PC-9 (cell line): ENCODE measurements at regions not wholly inside any gene's neighbourhood (a gene's known extent, or its start where the extent isn't known, plus 50 kb on each side); places are given as distances from the start of the nearest gene placed in this dataset.

Experiments
- BruUV-seq: library from RNA; stranded (reverse); fragments of 400-500 nt; replicated peaks from 2 replicates; lab custom pipeline; 2021; lab: Mats Ljungman, UMichigan
- CTCF ChIA-PET: fragments of 300-600 bp; sonication (Branson Sonifier 250); formaldehyde crosslinking; loops from one replicate; lab custom pipeline; 2022; ENCODE audit warnings: antibody characterized with exemption; lab: Charles Lee
- POLR2A ChIA-PET: fragments of 300-600 bp; sonication (Branson Sonifier 250); formaldehyde crosslinking; loops from one replicate; lab custom pipeline; 2022; ENCODE audit warnings: antibody characterized with exemption; ENCODE audit not compliant: unreplicated experiment; lab: Charles Lee
- DNase-seq, 2 experiments: peaks; one replicate each; pipeline versions ENCODE4 v3.0.0 to v3.0.0-alpha.2; 2015 to 2022; ENCODE audit warnings: mixed read lengths in 1 of 2
- H2AFZ ChIP-seq: fragments of 200-600 bp; sonication (generic); 2 replicates; pipeline ENCODE4 v1.8.1; 2017; ENCODE audit warnings: antibody characterized with exemption
- H3F3A ChIP-seq: fragments of 200-600 bp; sonication (generic); 2 replicates; pipeline ENCODE4 v1.8.1; 2017; ENCODE audit warnings: antibody characterized with exemption, mild to moderate bottlenecking, low read depth; ENCODE audit not compliant: insufficient read depth
- H3K27ac ChIP-seq: fragments of 200-600 bp; sonication (generic); 2 replicates; pipeline ENCODE4 v1.6.1; 2016; ENCODE audit warnings: mixed run types
- H3K27me3 ChIP-seq: fragments of 200-600 bp; sonication (generic); 2 replicates; pipeline ENCODE4 v1.6.1; 2016; ENCODE audit warnings: low read depth, mixed run types; ENCODE audit not compliant: insufficient read depth
- H3K36me3 ChIP-seq: fragments of 200-600 bp; sonication (generic); 2 replicates; pipeline ENCODE4 v1.6.1; 2016; ENCODE audit warnings: low read depth, mixed run types
- H3K4me1 ChIP-seq: fragments of 200-600 bp; sonication (generic); replicated peaks from 2 replicates; pipeline ENCODE4 v1.6.1; 2016; ENCODE audit warnings: mixed run types; ENCODE audit not compliant: insufficient read depth
- H3K4me2 ChIP-seq: fragments of 200-600 bp; sonication (generic); 2 replicates; pipeline ENCODE4 v1.6.1; 2017; ENCODE audit warnings: mixed run types
- H3K4me3 ChIP-seq: fragments of 200-600 bp; sonication (generic); 2 replicates; pipeline ENCODE4 v1.6.1; 2016; ENCODE audit warnings: mixed run types
- H3K79me2 ChIP-seq: fragments of 200-600 bp; sonication (generic); 2 replicates; pipeline ENCODE4 v1.6.1; 2017; ENCODE audit warnings: low read depth, mixed run types
- H3K9me2 ChIP-seq: fragments of 200-600 bp; sonication (generic); 2 replicates; pipeline ENCODE4 v1.8.1; 2017; ENCODE audit warnings: mild to moderate bottlenecking; ENCODE audit not compliant: insufficient read depth
- H3K9me3 ChIP-seq: fragments of 200-600 bp; sonication (generic); 2 replicates; pipeline ENCODE4 v1.8.1; 2016; ENCODE audit warnings: low read depth; ENCODE audit not compliant: insufficient read depth
- H4K20me1 ChIP-seq: fragments of 200-600 bp; sonication (generic); 2 replicates; pipeline ENCODE4 v1.8.1; 2017; ENCODE audit not compliant: insufficient read depth
- EZH2 ChIP-seq: fragments of 200-600 bp; sonication (generic); IDR thresholded peaks from 2 replicates; pipeline ENCODE4 v1.8.0; 2017; ENCODE audit warnings: antibody characterized with exemption, low read depth
- intact Hi-C: fragments of 100-400 bp; cut with micrococcal nuclease; formaldehyde crosslinking; loops from one replicate; pipeline ENCODE4 v1.10.0; 2022; ENCODE audit not compliant: unreplicated experiment
- TF ChIP-seq, protein P1 (sequence below): fragments of 200-600 bp; sonication (generic); conservative IDR thresholded peaks from 2 replicates; pipeline ENCODE4 v1.6.1; 2017; ENCODE audit warnings: mixed run types, antibody characterized with exemption, mild to moderate bottlenecking, moderate library complexity

GRCh38 chr3:193829781-193830180, 236.8 kb downstream of the OPA1 start:
- ChIA-PET POLR2A (interaction anchor here (0.6 to 0.8 kb wide), 6 partner anchors 13 to 140 kb away, joined by 3 to 5 read pairs (median 4); no protein-coding TSS in a partner anchor), CTCF (interaction anchor here (0.9 kb wide), 1 partner anchor 49 kb away, joined by 4 read pairs; no protein-coding TSS in a partner anchor)
- TF ChIP-seq EZH2 = no peak
- no peaks in the 10 kb centered on the region for H3K27me3 ChIP-seq
- H3K4me1 ChIP-seq = peaks cover 89% of the 10 kb centered on the region
- H3K79me2 ChIP-seq = no peaks in the 10 kb centered on the region
- BruUV-seq = no TSS peak
- H3K9me2 ChIP-seq = no peaks in the 10 kb centered on the region
- no peaks in the 10 kb centered on the region for H3K9me3 ChIP-seq
- peak; percentile 90 to 99 for DNase-seq
- no peaks in the 10 kb centered on the region for H3K36me3 ChIP-seq
- peak overlapping the region; percentile 96 for H3K27ac ChIP-seq
- no peaks in the 10 kb centered on the region for H4K20me1 ChIP-seq
- no peak overlapping the region for H2AFZ ChIP-seq
- peak overlapping the region; percentile 69 for H3K4me2 ChIP-seq
- H3K4me3 ChIP-seq = peak overlapping the region; percentile 13; the same call in 1 of the 2 replicates
- peaks cover 54% of the 10 kb centered on the region for H3F3A ChIP-seq
- intact Hi-C loops = loop anchor here (1.0 to 5.0 kb wide), 4 partner anchors 53 to 305 kb away; no protein-coding TSS in a partner anchor

- Histone ChIP-seq H3K36me3 (no peaks in the 10 kb centered on the region), H3K79me2 (no peaks in the 10 kb centered on the region), H3F3A (peaks cover 64% of the 10 kb centered on the region), H2AFZ (no peak overlapping the region), H4K20me1 (no peaks in the 10 kb centered on the region), H3K27ac (peak overlapping the region; percentile 96), H3K27me3 (no peaks in the 10 kb centered on the region), H3K9me3 (no peaks in the 10 kb centered on the region), H3K4me1 (peaks cover 97% of the 10 kb centered on the region), H3K4me2 (peak overlapping the region; percentile 69), H3K9me2 (no peaks in the 10 kb centered on the region), H3K4me3 (no peak overlapping the region)
- DNase-seq = peak; percentile 54 to 82
- intact Hi-C loops = loop anchor here (1.0 to 5.0 kb wide), 3 partner anchors 52 to 173 kb away; no protein-coding TSS in a partner anchor
- BruUV-seq = no TSS peak
- POLR2A ChIA-PET = interaction anchor here (0.8 kb wide), 1 partner anchor 311 kb away, joined by 8 read pairs; no protein-coding TSS in a partner anchor
- CTCF ChIA-PET = no interaction called here
- TF ChIP-seq EZH2 = no peak
These were observed 237.8 kb downstream of the OPA1 start for GRCh38 chr3:193830791-193831191.

- Histone ChIP-seq H3K79me2 (no peaks in the 10 kb centered on the region), H3F3A (peaks cover 69% of the 10 kb centered on the region), H3K27ac (peak overlapping the region; percentile 96), H3K9me2 (no peaks in the 10 kb centered on the region), H3K4me2 (peak overlapping the region; percentile 69), H2AFZ (no peak overlapping the region), H3K36me3 (no peaks in the 10 kb centered on the region), H3K4me1 (peaks cover 89% of the 10 kb centered on the region), H3K4me3 (no peak overlapping the region), H3K27me3 (no peaks in the 10 kb centered on the region), H3K9me3 (no peaks in the 10 kb centered on the region), H4K20me1 (no peaks in the 10 kb centered on the region)
- peak; percentile 87 to 97 for DNase-seq
- BruUV-seq = TSS peak; percentile 72
- POLR2A ChIA-PET = interaction anchor here (0.5 to 0.7 kb wide), 3 partner anchors 258 to 310 kb away, joined by 4 read pairs; no protein-coding TSS in a partner anchor
- no peak for TF ChIP-seq EZH2
- TF ChIP-seq, protein P1, sequence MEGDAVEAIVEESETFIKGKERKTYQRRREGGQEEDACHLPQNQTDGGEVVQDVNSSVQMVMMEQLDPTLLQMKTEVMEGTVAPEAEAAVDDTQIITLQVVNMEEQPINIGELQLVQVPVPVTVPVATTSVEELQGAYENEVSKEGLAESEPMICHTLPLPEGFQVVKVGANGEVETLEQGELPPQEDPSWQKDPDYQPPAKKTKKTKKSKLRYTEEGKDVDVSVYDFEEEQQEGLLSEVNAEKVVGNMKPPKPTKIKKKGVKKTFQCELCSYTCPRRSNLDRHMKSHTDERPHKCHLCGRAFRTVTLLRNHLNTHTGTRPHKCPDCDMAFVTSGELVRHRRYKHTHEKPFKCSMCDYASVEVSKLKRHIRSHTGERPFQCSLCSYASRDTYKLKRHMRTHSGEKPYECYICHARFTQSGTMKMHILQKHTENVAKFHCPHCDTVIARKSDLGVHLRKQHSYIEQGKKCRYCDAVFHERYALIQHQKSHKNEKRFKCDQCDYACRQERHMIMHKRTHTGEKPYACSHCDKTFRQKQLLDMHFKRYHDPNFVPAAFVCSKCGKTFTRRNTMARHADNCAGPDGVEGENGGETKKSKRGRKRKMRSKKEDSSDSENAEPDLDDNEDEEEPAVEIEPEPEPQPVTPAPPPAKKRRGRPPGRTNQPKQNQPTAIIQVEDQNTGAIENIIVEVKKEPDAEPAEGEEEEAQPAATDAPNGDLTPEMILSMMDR = no peak
- CTCF ChIA-PET = interaction anchor here (0.6 kb wide), 1 partner anchor 171 kb away, joined by 3 read pairs; no protein-coding TSS in a partner anchor
- intact Hi-C loops = loop anchor here (1.0 to 5.0 kb wide), 3 partner anchors 51 to 172 kb away; no protein-coding TSS in a partner anchor
These were observed 238.8 kb downstream of the OPA1 start for GRCh38 chr3:193831495-193832455.
